NCI-H345 (cell line): ENCODE measurements at regions not wholly inside any gene's neighbourhood (a gene's known extent, or its start where the extent isn't known, plus 50 kb on each side); places are given as distances from the start of the nearest gene placed in this dataset.
"Not testable (repeated sequence)": the region's sequence is repeated elsewhere in the genome, so short reads cannot be mapped to it uniquely, and the experiment has no call there.

Source experiments
- DNase-seq: peaks from one replicate; lab custom pipeline; 2025; lab: John Stamatoyannopoulos, UW

DNA sequence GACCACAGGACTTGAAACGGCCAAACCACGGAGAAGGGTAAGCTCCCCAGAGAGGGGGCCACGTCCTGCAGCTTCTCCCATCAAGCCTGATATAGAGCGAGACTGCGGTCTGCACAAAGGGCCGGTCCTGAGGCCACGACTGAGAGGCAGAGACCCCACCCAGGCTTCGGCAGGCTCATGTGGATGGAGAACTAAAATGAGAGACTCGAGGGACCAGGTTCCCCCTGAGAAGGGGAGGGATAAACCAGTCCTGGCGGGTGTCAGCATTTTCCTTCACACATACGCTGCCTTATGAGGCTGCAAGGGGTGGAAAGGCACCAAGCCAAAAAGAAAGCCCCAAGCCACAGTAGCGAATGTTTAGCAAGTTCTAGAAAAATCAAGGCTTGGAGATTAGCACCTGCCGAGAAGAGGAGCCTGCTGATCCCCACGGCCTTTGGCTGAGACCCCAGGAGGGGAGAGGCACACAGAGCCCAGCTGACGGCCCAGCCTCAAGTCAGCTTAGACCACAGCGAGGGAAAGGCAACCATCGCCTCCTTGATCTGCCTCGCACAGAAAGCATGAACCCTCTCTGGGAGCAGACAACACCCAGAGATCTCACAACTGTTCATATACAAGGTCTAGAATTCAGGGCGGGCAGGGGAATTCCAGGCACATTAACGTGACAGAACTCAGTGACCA lies 92.6 kb upstream of the RNF32 start:
- no peak for DNase-seq

- peak; percentile 64 for DNase-seq
Measured at GRCh38 chr7:156545979-156546378, 94.6 kb upstream of the RNF32 start.

DNA sequence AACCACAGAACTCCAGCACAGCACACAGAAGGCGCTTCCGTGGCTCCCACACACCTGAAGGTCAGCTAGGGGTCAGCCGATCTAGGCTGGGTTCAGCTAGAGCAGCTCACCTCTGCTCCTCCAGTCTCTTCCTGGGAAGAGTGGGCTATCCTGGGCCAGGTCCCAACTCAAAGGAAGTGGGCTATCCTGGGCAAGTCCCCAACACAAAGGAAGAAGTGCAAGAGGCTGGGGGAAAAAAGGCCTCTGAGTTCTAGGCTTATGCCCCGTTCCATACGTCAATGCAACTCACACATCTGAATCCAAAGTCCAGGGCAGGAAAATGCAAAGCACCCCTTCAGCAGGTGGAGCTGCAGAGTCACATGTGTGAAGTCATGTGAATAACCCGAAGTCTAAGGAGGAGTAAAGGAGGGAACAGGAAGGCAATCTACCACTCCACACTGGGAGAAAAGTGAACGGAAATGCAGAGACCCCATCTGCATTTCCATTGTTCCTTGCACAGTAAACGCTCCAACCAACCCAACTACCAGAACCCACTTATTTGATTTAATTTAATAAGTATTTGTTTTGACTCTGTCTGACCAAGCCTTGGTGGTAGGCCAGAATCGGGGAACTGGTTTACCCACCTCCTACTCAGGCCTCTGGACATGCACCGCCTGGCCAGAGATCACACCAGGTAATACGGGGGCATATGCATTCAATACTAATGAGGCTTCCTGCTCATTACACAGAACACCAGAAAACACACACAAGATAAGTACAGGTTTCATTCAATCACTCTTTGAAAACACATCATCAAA lies 95.5 kb upstream of the RNF32 start:
- DNase-seq = no peak

- DNase-seq = no peak
Measured at GRCh38 chr7:156543699-156544598, 96.6 kb upstream of the RNF32 start.

- no peak for DNase-seq
Measured at GRCh38 chr7:156540619-156541165, 99.9 kb upstream of the RNF32 start.

GRCh38 chr7:156539999-156540398 lies 100.6 kb upstream of the RNF32 start:
- no peak for DNase-seq

DNA sequence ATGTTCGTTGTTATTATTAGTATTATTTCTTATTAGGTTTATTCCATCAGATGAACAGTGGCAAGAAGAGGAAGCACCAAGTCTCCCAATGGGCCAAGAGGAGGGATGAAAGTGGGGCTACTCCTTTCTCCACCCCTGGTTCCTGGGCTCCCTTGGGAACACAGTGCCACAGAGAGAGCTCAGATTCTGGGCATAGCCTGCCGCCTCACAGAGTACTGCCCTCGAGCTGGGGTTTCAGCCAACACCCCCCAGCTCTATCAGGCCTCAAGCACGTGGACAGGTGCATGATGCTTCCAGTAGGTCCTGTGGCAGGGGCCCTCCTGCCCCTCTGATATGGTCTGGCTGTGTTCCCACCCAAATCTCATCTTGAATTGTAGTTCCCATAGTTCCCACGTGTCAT lies 103.6 kb upstream of the RNF32 start:
- no peak for DNase-seq

- DNase-seq = no peak
Measured at GRCh38 chr7:156534925-156535324, 105.6 kb upstream of the RNF32 start.

DNA sequence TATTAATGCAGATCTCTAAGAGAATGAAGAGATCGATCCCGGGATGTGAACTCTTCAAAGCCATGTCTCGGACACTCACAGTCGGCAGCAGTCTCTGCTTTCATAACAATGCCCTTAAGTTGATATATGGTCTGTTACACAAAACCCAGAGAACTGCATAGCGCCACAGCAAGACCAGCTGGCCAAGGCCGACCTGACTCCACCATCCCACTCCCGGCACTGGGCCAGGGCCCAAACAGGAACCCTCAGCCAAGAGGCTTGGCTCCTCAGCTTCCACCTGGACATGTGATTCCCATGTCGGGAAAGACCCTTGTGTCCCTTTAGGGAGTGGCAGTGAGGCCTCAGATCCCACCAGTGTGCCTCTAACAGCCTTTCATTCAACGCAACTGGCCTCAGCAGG lies 106.6 kb upstream of the RNF32 start:
- DNase-seq = no peak

GRCh38 chr7:156533420-156533819 lies 107.2 kb upstream of the RNF32 start:
- DNase-seq = no peak

GRCh38 chr7:156532016-156532602 lies 108.5 kb upstream of the RNF32 start:
- no peak for DNase-seq

DNA sequence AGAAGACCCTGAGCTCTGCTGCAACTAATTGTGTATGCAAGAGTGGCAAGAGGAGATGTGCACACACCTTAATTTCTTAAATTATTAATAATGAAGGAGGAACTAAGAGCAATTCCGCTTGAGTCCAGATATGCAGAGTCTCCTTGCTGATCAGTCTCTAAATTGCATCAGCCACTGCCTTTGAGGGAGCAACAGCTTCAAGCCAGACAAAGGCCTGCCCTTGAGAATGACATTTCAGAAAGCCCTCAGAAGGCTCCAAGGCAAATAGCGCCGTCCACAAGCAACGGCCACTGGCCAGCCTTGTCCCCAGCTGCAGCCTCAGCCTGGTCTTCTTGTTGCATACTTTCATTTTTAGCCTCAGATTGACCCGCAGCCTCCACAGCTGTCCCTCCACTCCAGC lies 110.6 kb upstream of the RNF32 start:
- DNase-seq = no peak

DNA sequence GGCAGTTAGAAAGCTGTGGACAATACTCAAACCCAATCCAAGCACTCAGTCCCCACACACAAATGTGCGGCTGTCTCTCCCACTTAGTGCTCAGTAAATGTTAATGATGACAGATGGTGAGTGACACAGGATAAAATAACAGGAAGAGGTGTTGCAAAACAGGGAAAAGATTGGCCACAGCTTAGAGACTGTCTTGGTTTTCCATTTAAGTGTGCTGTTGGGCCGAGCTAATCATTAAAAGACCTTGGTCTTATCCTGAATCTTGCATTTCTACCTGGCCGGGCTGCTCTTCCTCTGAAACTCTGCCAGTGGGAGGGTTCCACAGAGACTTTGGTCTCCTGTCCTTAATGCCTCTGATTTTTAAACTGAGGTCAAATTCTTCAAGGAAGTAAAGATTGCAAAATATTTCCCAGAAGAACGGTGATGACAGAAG lies 113.1 kb upstream of the RNF32 start:
- no peak for DNase-seq

DNA sequence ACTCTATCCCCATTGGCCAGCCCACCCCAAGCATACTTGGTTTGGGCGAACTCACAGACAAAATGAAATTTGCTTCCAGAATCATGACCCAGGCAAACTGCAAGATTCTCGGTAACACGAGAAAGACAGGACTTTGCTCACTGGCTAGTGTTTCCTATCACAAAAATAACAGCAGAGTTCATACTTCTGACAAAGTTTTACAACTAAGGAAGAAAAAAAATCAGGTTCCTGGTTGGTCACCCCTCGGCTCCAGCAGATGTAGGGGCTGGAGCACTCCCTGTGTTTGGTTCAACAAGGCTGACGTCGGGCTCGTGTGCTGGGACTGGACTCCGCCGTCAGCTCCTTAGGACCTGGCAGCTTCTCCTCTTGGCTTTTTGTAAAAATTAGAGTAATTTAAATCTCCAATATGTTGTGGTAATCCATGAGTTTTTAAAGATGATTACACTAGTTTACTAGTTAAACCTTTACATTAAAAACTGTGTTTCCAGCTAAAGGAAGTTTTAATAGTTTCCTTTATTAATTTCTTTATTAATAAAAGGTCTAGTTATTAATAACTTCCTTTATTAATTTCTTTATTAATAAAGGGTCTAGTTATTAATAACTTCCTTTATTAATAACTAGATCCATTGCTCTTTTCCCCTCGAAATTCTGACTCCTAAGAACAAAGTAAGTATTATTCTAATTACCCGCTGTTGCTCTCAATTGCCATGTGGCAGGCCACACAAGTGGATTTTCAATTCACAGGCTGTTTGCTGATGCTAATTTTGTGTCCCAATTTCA lies 115.6 kb upstream of the RNF32 start:
- DNase-seq = no peak

DNA sequence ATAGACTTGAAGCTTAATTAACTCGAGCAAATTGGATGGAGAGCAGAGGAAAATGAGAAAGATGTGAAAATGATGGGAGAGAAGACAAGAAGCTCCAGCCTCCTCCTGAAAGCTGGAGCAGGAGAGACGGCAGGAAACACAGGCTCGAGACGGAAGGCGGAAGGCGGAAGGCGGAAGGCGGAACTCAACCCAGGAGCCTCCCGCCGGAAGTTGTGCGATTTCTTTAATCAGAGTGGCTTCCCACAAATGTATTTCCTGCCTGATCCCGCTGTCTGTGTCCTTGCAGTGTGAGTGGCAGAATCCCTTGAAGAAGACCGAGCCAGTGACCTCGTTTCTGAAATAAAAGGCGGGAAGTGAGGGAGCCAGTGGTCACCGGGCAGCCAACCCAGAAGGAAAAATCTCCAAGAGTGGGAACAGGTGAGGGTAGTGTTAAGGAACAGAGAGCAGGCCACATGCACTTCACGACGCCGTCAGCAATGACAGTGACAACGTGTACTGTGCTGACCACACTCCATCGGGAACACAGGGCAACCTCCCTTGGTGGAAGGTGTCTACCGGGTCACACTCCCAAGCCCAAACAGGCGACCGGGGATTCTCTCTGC lies 117.0 kb upstream of the RNF32 start:
- DNase-seq = no peak

GRCh38 chr7:156522801-156523200 lies 117.8 kb upstream of the RNF32 start:
- DNase-seq = no peak

- no peak for DNase-seq
Measured at GRCh38 chr7:156519070-156519469, 121.5 kb upstream of the RNF32 start.

DNA sequence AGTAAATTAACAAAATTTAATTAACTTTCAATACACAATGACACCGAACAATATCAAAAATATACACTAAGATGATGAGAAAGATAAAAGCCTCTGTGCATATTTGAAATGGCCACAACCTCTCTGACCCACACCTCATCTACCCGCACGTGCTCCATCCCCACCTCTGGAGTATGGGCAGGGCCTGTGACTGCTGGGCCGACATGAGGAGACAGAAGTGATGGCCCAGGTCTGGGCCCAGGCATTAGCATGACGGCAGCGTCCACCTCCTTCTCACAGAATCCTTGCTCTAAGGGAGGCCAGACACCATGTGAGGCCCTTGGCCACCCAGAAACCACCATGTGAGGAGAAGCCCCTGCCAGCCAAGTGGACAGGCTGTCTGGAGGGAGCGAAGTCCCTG lies 122.1 kb upstream of the RNF32 start:
- DNase-seq = no peak

GRCh38 chr7:156517858-156518257 lies 122.7 kb upstream of the RNF32 start:
- not testable (repeated sequence) for DNase-seq

DNA sequence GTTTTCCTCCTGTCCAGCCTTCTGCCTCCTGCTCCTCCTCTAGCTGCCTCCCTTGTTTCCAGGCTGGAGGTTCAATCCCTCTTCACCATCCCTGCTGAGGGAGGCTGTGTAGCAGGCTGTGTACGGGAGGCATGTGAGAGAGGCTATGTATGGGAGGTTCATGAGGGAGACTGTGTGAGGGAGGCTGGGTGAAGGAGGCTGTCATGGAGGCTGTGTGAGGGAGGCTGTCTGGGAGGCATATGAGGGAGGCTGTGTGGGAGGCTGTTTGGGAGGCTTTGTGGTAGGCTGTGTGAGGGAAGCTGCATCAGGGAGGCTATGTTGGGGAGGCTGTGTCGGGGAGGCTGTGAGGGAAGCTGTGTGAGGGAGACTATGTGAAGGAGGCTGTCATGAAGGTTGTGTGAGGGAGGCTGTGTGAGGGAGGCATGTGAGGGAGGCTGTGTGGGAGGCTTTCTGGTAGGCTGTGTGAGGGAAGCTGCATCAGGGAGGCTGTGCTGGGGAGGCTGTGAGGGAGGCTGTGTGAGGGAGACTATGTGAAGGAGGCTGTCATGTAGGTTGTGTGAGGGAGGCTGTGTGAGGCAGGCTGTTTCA lies 123.7 kb upstream of the RNF32 start:
- no peak for DNase-seq
